Fibroblast of gingiva (primary cell): ENCODE measurements at regions not wholly inside any gene's neighbourhood (a gene's known extent, or its start where the extent isn't known, plus 50 kb on each side); places are given as distances from the start of the nearest gene placed in this dataset.

Source experiments
- DNase-seq: peaks from one replicate; pipeline ENCODE4 v3.0.0-alpha.2; 2011; ENCODE audit warnings: low read depth

DNA sequence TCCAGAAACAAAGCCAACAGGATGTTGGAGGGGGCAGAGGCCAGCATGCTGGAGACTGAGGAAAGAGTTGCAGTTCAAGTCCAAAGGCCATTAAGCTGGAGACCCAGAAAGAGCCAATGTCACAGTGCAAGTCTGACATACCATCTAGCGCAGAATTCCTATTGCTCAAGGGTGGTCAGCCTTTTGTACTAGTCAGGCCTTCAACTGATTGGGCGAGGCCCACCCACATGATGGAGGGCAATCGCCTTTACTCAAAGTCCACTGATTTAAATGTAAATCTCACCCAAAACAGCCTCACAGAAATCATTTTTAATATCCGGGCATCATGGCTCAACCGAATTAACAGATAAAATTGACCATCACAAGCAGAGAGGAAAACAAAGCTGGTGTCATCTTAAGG is 113.9 kb downstream of the RCN1 start:
- no peak for DNase-seq

DNA sequence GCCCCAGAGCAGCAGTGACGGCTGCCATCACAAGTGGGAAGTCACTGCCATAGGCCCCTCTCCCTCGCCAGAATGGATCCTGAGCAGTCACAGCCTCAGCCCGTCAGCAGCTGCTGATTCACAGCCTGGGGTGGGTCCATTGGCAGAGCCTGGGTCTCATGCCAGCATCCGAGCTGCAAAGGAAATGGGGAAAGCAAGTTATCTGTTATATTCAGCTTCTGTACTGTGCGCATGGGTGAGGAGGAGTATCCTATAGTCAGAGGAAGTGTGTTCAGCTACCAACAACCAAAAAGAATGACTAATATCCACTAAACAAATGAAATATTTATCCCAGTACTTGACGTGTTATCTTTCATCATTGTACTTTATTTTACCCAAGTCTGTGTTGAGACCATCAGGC is 119.7 kb downstream of the RCN1 start:
- DNase-seq: no peak

DNA sequence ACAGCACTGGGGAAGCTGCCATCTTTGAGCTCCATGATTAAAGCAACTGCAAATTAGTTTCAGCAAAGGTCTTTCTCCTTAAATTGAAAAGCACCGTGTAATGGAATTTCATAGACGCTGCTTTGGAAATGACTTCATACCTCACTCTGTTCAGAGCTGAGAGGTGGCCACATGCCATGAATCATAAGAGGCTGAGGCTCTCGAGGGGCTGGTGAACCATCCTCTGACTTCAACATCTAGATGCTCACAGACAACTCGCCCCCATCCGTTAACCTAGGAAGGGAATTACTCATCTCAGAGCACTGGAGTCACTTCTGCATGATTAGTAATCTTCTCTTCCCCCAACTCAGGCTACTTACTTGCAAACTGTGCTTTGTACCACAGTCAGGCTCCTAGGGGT is 122.3 kb downstream of the RCN1 start:
- no peak for DNase-seq

DNA sequence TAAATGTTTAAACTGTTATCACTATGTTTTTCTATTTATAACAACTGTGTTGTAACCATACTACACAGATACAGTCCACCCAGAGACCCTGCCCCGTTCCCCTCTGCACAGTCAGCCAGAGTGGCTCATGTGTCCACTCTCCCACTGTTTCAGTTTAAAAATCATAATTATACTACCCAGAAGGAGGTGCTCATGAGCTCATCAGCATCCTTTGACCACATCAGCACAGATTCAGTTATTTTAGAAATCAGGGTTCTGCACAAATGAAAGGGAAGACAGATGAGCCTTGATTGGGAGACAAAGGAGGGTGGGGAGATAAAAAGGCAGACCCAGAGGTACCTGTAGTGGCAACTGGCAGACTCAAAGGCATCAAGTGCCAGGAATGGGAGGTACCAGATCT is 124.3 kb downstream of the RCN1 start:
- DNase-seq: no peak

DNA sequence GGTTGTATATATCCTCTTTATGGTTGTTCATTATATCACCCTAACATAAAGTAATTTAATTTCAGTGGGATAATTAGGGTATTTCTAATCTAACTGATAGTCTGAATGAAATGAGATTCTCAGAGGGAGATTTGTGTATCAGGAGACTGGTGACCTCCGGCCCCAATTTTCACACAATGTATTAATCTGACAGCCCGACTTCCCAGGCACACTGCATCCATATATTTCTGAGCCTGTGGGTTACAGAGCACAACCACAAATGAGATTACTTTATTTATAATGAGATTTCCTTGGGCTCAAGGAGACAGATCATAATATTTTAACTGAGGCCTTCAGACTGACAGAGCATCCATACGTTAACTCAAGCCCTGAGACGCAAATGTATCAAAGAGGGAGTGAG is 125.9 kb downstream of the RCN1 start:
- no peak for DNase-seq

DNA sequence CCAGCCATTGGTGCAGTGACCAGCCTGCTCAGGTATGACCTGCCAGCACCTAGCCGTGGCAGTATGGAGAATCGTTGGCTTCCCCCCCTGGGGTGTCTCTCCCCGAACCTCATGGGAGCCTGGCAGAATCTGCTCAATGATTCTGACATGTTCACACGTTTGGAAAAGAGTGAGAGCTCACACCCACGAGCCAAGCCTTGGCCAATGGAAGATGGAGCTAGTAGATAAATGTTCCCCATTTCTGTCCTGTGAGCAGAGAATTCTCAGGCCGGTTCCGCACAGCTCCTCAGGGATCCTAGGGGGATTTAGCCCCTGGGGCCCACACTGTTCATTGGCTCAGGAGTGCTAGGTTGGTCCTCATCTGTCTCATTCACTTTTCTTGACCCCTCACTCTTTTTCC is 128.4 kb downstream of the RCN1 start:
- DNase-seq: no peak

DNA sequence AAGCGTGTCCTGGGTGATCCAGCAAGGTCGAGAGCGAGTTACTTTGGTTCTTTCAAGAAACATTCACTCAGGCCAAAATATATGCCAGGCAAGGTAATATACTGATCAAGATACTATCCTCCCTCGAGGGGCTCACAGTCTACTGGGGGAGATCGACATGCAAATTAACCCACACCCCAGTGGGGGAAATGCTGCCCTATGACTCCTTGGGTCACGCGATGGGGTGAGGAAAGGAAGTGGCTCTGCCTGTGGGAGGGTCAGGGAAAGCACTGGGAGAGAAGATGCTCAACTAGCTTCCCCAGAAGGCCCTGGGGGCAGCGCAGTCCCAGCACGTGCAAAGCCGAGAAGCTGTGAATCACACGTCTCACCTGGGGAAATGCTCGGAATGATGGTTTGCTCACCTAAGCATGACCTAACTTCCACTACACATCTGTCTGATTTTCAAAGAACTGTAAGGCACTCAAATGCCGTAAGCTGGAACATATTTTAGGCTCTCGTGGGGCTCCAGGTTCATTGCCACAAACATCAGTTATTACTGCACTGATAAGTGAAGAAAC is 130.7 kb downstream of the RCN1 start:
- no peak for DNase-seq

DNA sequence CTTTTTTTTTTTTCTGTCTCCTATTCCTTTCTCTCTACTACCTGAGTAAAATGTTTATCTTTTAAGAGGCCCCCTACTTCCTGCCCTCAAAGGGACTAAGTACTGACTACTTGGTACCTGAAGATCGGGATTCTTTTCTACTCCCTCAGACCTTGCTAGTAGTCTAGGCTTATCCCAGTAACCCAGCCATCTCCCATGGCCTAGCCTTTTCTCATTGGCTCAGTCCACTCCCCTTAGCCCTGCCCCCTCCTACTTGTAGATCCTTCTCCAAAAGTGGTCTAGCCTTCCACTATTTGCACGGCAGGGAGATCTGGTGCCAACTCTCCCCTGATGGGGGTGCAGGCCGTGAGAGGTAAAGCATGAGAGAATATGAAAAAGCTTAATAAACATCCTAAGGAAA is 133.7 kb downstream of the RCN1 start:
- DNase-seq: no peak

DNA sequence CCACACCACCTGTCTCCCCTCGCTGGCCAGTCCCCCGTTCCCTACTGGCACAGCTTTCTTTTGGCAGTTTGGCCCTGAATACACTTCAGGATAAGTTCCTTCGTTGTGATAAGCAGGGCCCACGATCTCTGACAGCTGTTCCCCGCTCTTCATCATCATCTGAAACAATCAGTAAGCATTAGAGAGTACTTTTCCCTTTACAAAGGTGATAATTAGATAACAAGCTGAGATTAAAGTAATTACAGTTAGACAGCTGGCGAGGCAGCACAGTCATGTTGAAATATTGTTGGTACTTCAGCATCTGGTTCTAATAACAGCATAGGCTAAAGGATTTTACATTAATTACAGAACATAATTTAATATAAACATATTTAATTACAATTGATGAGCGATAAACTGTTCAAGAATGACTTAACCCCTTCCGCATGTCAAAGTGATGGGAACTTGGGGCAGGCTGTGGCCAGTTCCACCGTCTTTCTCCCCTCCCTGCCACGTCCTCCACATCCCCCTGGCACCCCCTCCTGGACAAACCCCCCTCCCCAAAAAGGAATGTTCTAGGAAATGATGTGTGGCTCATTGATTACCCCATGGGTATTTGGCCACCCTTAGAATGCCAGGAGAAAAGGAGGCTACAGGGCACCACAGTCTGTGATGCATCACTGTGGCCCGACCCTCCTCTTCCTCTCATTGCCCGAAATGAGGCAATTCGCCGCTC is 134.9 kb downstream of the RCN1 start:
- no peak for DNase-seq

DNA sequence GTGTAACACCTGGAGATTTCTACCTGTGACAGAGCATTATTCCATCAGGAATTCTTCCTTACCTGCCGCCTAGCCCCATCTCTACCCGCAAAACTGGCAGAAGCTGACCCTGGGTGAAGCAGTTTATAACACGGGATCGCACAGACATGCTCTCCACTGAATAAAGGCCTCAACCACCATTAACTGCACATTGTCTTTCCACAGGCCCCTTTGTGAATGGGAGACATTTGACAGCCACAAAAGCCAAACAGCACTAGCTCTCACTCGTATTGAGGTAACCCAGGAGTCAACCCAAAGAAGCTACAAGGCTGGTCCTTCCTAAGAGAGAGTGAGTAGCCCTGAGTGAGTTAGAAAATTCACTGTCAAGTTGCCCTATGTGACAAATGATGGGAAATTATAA is 135.6 kb downstream of the RCN1 start:
- DNase-seq: no peak

DNA sequence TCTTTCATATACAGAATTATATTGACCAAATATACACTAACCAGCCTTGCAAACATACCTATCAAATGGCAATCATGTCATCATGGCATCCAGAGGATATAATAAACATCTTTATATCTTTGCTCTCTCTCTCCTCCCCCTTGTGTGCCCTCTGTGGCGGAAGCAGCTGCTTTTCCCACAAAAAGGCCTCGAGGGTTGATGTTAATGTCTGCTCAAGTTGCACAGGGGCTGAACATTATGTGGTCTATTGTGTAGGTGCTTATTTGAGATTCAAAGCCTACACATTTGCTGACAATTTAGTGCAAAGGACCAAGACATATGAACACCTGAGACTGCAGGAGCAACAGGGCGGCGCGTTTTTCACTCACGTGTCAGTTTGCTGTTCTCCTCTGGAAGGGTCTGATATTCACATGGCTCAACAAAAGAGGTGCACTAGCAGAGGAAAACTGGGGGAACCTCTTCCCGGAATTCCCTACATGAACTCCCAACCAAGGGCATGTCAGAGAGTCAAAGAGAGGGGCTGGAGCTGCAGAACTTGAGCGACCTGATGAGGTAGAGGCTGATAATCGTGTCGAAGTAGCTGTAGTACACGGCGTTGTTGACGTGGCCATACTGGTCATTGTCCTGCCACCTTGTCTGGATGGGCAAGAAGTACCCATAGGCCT is 138.8 kb downstream of the RCN1 start:
- DNase-seq: no peak

DNA sequence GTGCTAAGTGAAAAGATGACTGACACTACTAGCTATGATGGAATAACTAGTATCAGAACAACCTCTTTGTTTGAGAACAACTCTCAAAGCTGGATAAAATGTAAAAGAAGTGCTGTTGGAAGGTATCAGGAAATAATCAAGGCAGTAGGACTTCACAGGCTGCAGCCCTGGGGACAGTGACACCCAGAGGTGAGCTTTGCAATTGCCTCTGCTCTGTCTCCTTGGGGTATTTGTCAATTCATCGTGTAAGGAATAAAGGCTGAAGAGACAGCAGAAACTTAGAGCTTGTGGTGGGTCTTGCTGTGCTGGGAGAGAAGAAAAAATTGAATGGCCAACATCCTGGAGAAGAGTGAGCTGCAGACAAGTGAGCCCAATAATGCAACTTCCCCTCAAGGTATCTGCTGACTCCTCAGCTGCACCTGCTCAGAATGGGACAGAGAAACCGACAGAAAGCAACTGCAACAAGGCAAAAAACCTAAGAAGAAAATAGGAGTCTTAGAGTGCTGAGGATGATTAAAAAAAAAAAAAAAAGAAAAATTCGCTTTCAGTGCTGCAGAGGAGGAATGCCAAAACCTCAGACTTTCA is 141.1 kb downstream of the RCN1 start:
- DNase-seq: no peak

DNA sequence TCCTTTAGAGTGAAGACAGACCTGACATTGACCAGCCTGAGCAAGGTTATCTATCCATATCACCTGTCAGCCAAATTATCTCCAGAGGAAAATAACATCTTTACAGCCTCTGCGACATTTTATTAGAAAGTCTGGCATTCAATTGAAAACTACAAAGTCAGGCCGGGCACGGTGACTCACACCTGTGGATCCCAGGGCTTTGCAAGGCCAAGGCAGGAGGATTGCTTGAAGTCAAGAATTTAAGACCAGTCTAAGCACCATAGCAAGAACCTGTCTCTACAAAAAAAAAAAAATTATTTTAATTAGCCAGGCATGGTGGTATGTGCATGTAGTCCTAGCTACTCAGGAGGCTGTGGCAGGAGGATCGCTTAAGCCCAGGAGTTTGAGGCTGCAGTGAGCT is 141.6 kb downstream of the RCN1 start:
- no peak for DNase-seq

DNA sequence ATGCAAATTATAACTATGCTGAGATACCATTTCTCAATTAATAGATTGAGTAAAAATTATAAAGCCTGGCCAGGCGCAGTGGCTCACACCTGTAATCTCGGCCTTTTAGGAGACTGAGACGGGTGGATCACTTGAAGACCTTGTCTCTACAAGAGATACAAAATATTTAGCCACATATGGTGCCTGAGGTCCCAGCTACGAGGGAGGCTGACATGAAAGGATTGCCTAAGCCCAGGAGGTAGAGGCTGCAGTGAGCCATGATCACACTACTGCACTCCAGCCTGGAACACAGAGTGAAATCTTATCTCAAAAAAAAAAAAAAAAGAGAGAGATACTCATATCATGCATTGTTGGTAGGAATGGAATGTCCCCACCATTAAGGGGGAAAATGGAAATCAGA is 142.4 kb downstream of the RCN1 start:
- DNase-seq: no peak

DNA sequence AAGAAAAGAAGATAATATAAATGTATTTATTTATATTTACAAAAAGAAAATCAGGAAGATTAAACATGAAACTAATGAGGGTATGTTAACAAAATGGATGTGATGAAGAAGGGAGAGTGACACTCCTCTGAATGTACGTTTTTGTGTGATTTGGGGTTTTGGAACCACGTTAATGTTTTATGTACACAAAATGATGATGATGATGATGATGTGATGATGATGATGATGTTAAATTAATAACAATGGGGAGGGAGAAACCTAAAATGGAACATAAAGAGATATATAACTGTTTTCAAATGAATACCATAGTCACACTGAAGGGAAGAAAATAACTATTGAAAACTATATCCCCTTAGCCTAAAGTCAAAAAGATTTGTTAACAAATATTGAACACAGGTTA is 143.1 kb downstream of the RCN1 start:
- no peak for DNase-seq

DNA sequence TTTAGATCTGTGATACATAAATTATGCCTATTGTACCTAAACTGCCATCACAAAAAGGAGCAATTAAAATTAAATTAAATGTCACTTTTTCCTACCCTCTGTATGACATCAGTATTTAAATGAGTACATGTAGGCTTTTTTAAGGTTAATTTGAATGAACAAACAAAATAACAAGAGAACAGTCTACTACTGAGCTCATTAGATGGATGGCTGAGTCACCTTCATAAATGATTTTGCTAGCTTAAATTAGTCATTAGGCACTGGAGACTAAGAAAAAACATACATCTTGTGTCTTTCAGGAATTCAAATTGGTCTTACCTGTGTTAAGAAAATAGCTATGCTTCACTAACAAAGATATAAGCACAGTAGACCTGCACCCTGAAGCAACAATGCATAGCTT is 153.6 kb downstream of the RCN1 start:
- DNase-seq: no peak

DNA sequence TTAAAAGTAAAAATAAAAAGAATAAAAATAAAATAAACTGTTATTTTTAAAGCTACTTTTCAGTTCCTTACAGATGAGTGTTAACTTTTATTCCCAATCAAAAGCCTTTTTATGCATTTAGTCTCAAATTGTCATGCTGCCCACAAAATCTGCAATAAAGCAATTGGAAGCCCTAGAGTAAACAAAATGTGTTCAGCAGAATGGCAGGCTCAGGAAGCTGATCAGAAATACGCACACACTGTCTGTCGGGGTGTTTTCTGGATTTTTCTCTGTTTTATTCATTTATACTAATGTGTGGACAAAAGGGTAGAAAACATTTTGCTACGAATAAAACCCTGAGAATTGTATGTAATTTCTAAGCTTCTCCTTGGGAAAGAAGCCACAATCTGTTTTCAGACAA is 162.8 kb downstream of the RCN1 start:
- no peak for DNase-seq

DNA sequence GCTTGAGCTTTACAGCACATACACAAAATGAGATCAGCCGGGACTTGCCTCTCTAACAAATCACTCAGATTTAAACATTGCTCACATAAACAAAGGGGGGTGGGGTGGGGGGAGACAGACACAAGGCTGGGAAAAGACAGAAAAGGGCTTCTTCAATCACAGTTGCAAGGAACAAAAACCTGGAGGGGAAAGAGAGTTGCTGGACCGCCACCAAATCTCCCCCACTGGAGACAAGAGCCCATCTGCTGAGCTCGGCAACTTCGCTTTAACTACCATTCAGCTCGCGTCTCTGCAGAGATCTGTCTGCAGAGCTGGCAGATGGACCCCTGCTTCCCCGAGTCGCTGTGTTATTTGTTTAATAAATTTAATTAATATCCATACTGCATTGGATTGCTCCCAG is 165.0 kb downstream of the RCN1 start:
- DNase-seq: no peak

DNA sequence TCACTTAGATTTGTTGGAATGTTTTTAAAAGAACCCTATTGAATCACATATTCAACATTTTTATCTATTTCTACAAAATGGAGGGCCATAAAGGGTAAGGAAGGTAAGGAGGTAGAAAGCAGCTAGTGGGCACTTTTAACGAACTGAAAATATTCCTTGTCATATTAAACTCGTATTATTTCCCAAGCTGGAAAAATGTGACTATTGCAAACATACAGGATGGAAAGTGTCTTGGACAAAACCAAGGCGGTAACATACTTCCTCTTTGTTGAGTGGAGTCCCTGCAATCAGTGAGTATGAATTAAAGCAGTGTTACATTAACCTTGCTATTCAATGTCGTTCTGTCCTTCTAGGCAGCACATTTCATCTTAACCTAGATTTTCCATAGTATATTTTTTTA is 165.6 kb downstream of the RCN1 start:
- DNase-seq: no peak

DNA sequence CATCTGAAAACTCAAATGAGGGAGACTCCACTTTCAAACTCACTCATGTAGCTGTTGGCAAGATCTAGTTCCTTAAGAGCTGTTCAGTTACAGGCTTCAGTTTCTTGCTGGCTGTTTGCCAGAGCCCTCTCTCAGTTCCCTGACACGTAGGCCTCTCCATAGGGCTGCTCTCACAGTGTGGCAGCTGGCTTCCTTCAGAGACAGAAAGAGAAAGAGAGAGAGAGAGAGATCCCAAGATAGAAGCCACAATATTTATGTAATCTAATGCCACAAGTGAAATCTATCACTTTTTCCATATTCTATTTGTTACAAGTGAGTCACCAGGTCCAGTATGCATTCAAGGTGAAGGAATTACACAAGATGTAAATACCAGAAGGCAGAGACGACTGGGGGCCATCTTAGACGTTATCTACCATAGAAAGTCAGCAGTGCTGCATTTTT is 168.8 kb downstream of the RCN1 start:
- DNase-seq: no peak

DNA sequence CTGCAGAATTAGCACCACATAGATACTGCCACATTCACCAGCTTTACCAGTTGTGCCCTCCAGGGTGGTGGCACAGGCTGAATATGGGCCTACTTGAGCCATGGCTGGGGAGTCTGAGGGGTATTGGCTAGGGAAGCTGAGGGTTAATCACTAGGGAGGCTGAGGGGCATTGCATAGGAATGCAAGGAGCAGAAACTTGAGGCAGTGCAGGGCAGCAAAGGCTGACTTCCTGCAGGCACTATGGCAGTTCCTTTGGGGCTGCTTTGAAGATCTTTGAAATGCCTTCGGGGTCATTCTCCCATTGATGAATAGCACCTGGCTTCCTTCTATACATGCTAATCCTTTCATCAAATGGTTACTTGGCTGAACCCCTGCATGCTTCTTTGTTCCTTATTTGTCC is 171.5 kb downstream of the RCN1 start:
- no peak for DNase-seq

DNA sequence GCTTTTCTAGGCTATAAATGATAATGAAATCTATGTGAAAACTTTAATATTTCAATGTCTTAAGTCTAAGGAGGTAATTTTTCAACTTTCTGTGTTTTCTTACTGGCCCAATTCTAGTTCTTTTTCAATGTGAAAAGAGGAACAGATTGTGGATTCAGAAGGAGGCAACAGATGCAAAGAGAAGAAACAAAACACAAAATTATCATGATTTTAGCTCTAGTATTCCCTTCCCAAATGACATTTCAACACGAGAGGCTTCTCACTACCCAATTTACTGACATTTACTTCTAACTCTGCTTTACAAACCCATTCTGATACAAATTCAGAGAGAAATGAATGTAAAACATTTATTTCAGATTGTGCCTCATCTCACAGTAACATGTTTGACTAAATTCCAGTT is 169.4 kb downstream of the WT1 start:
- no peak for DNase-seq

DNA sequence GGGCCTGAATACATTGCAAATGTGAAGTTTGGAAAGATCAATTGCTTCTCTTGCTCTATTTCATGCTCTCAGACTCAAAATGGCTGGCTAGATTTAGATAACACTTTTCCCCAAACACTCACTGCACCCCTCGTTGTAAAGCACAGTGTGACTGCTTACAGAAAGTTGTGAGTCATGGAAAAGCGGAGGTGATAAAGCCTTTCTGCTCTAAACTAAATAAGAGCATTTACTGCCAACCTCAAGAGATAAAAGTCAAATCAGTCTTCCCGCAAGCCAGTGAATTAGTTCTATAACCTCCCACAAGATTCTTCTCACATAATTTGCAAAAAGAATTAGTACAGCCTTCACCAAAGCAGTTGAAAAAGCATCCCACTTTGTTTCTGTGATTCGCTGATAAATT is 168.7 kb downstream of the WT1 start:
- no peak for DNase-seq
